Mesenchymal stem cell (in vitro differentiated cells and primary cell): ENCODE measurements at regions not wholly inside any gene's neighbourhood (a gene's known extent, or its start where the extent isn't known, plus 50 kb on each side); places are given as distances from the start of the nearest gene placed in this dataset.

Source experiments
- DNase-seq: peaks from one replicate; pipeline ENCODE4 v3.0.0-alpha.2; 2013
- H2AFZ ChIP-seq: one replicate; pipeline ENCODE4 v1.6.1; 2013; ENCODE audit warnings: low read depth, mild to moderate bottlenecking, control low read depth, inconsistent platforms, low read length, moderate library complexity
- H2AK5ac ChIP-seq: 2 replicates; pipeline ENCODE4 v1.6.1; 2013; ENCODE audit warnings: low read length, moderate library complexity, mild to moderate bottlenecking, inconsistent platforms; ENCODE audit not compliant: severe bottlenecking
- H2BK120ac ChIP-seq: one replicate; pipeline ENCODE4 v1.6.1; 2013; ENCODE audit warnings: low read depth, mild to moderate bottlenecking, inconsistent platforms, low read length, moderate library complexity
- H2BK12ac ChIP-seq, 2 experiments: one replicate each; pipeline ENCODE4 v1.6.1; 2013; ENCODE audit warnings: inconsistent platforms in 2 of 2, low read length in 2 of 2, mild to moderate bottlenecking in 2 of 2, moderate library complexity in 2 of 2, control low read depth in 1 of 2
- H2BK15ac ChIP-seq: one replicate; pipeline ENCODE4 v1.6.1; 2013; ENCODE audit warnings: mild to moderate bottlenecking, low read depth, inconsistent platforms; ENCODE audit not compliant: poor library complexity, severe bottlenecking
- H2BK5ac ChIP-seq: 2 replicates; pipeline ENCODE4 v1.6.1; 2013; ENCODE audit warnings: low read depth, mild to moderate bottlenecking, low read length, control low read depth, inconsistent platforms; ENCODE audit not compliant: poor library complexity, severe bottlenecking
- H3K14ac ChIP-seq, 2 experiments: one replicate each; pipeline ENCODE4 v1.6.1; 2013; ENCODE audit warnings: inconsistent platforms in 2 of 2, low read length in 2 of 2, control low read depth in 1 of 2, mild to moderate bottlenecking in 1 of 2, moderate library complexity in 1 of 2
- H3K18ac ChIP-seq, 2 experiments: one replicate each; pipeline ENCODE4 v1.6.1; 2013; ENCODE audit warnings: inconsistent platforms in 2 of 2, low read length in 2 of 2, control low read depth in 1 of 2, low read depth in 1 of 2, mild to moderate bottlenecking in 1 of 2
- H3K23ac ChIP-seq, 2 experiments: one replicate each; pipeline ENCODE4 v1.6.1; 2013; ENCODE audit warnings: inconsistent platforms in 2 of 2, low read length in 2 of 2, mild to moderate bottlenecking in 2 of 2, moderate library complexity in 2 of 2, control low read depth in 1 of 2
- H3K27ac ChIP-seq: 2 replicates; pipeline ENCODE4 v1.5.1; 2013; ENCODE audit warnings: mild to moderate bottlenecking, moderate library complexity, low read length, control low read depth, inconsistent platforms; ENCODE audit not compliant: poor library complexity, severe bottlenecking
- H3K27me3 ChIP-seq, 2 experiments: 2 replicates each; pipeline versions ENCODE4 v1.6.1 to v1.7.0; 2013; ENCODE audit warnings: low read length in 2 of 2, mild to moderate bottlenecking in 2 of 2, moderate library complexity in 2 of 2, control low read depth in 1 of 2, inconsistent platforms in 1 of 2; ENCODE audit not compliant: control insufficient read depth in 1 of 2, insufficient read depth in 1 of 2
- H3K36me3 ChIP-seq, 2 experiments: 2 replicates each; pipeline versions ENCODE4 v1.6.1 to v1.7.0; 2013; ENCODE audit warnings: low read length in 2 of 2, control low read depth in 1 of 2, inconsistent platforms in 1 of 2, low read depth in 1 of 2, mild to moderate bottlenecking in 1 of 2; ENCODE audit not compliant: insufficient read depth in 2 of 2, control insufficient read depth in 1 of 2
- H3K4ac ChIP-seq, 2 experiments: one replicate each; pipeline ENCODE4 v1.6.1; 2013; ENCODE audit warnings: inconsistent platforms in 2 of 2, low read length in 2 of 2, mild to moderate bottlenecking in 2 of 2, moderate library complexity in 2 of 2, control low read depth in 1 of 2, low read depth in 1 of 2
- H3K4me1 ChIP-seq: 2 replicates; pipeline ENCODE4 v1.6.1; 2013; ENCODE audit warnings: low read depth, low read length, control low read depth; ENCODE audit not compliant: control insufficient read depth, insufficient read depth
- H3K4me2 ChIP-seq: 2 replicates; pipeline ENCODE4 v1.6.1; 2013; ENCODE audit warnings: low read length, mild to moderate bottlenecking, inconsistent platforms; ENCODE audit not compliant: poor library complexity, severe bottlenecking
- H3K4me3 ChIP-seq, 2 experiments: 2 replicates each; pipeline versions ENCODE4 v1.5.1 to v1.7.0; 2013; ENCODE audit warnings: low read length in 2 of 2, mild to moderate bottlenecking in 2 of 2, control low read depth in 1 of 2, low read depth in 1 of 2; ENCODE audit not compliant: insufficient read depth in 1 of 2
- H3K79me1 ChIP-seq: replicated peaks from 2 replicates; pipeline ENCODE4 v1.6.1; 2013; ENCODE audit warnings: mild to moderate bottlenecking, control low read depth, low read length, inconsistent platforms; ENCODE audit not compliant: poor library complexity, severe bottlenecking
- H3K9ac ChIP-seq: 2 replicates; pipeline ENCODE4 v1.7.0; 2013; ENCODE audit warnings: mild to moderate bottlenecking, low read length, moderate library complexity
- H3K9me3 ChIP-seq: 2 replicates; pipeline ENCODE4 v1.7.0; 2013; ENCODE audit warnings: mild to moderate bottlenecking, low read length; ENCODE audit not compliant: control insufficient read depth
- H4K8ac ChIP-seq: one replicate; pipeline ENCODE4 v1.6.1; 2013; ENCODE audit warnings: inconsistent platforms, mild to moderate bottlenecking, low read length, moderate library complexity
- H4K91ac ChIP-seq: one replicate; pipeline ENCODE4 v1.6.1; 2013; ENCODE audit warnings: mild to moderate bottlenecking, low read length, inconsistent platforms
- WGBS: methylation state at CpG from one replicate; pipeline ENCODE4 v1.1.7; 2013; ENCODE audit warnings: mixed read lengths; 5-methylcytosine and 5-hydroxymethylcytosine counted together

GRCh38 chr5:57784121-57784520 is 301.5 kb upstream of the ACTBL2 start:
- peaks cover 1% of the 10 kb centered on the region for H3K4me1 ChIP-seq
- H3K14ac ChIP-seq, result no peak overlapping the region
- H2BK15ac ChIP-seq, result no peak overlapping the region
- no peaks in the 10 kb centered on the region for H3K9me3 ChIP-seq
- H3K9ac ChIP-seq, result peak overlapping the region; percentile 83
- no peak overlapping the region for H3K18ac ChIP-seq
- no peak overlapping the region for H2BK5ac ChIP-seq
- 65% methylated on average over 3 of the region's 3 CpGs for WGBS
- no peak for DNase-seq
- H2AK5ac ChIP-seq, result peak overlapping the region; percentile 15
- H3K4me2 ChIP-seq, result no peak overlapping the region
- H3K23ac ChIP-seq, result no peak overlapping the region
- H3K27me3 ChIP-seq, result no peaks in the 10 kb centered on the region
- no peak overlapping the region for H3K27ac ChIP-seq
- H3K4me3 ChIP-seq, result peak overlapping the region in 1 of 2 experiments; percentile 70
- no peaks in the 10 kb centered on the region for H3K36me3 ChIP-seq
- H4K8ac ChIP-seq, result no peak overlapping the region
- no peaks in the 10 kb centered on the region for H3K79me1 ChIP-seq
- H4K91ac ChIP-seq, result no peak overlapping the region
- H2BK12ac ChIP-seq, result no peak overlapping the region
- H3K4ac ChIP-seq, result no peak overlapping the region
- H2BK120ac ChIP-seq, result no peak overlapping the region
- no peak overlapping the region for H2AFZ ChIP-seq

DNA sequence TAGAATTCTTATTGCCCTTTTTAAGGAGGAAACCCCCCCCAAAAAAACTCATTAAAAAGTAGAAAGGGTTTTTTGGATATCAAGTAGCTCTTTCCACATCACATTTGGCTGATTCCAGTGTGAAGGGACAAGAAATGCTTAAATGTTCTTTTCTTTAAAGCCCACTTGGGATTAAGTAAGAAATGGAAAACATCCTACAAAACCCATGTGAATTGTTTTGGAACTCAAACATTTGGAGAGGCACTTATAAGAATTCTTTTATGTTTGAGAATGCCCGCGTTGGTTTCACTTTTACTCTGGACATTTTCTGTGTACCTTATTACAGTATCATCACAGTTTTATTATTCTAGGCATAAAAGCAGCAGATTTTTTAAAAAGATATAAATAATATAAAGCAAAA is 301.1 kb upstream of the ACTBL2 start:
- H2BK120ac ChIP-seq, result no peak overlapping the region
- H3K4me2 ChIP-seq, result no peak overlapping the region
- H3K36me3 ChIP-seq, result no peaks in the 10 kb centered on the region
- H3K4me3 ChIP-seq, result peak overlapping the region in 1 of 2 experiments; percentile 70
- peaks cover 1% of the 10 kb centered on the region for H3K4me1 ChIP-seq
- peak overlapping the region; percentile 83 for H3K9ac ChIP-seq
- no peaks in the 10 kb centered on the region for H3K9me3 ChIP-seq
- no peaks in the 10 kb centered on the region for H3K27me3 ChIP-seq
- H3K4ac ChIP-seq, result no peak overlapping the region
- no peak overlapping the region for H2BK5ac ChIP-seq
- no peak overlapping the region for H4K8ac ChIP-seq
- no peaks in the 10 kb centered on the region for H3K79me1 ChIP-seq
- H2BK12ac ChIP-seq, result no peak overlapping the region
- no peak overlapping the region for H4K91ac ChIP-seq
- H2BK15ac ChIP-seq, result no peak overlapping the region
- H3K27ac ChIP-seq, result no peak overlapping the region
- no CpG with 5 or more reads among the region's 2 CpGs for WGBS
- H3K18ac ChIP-seq, result no peak overlapping the region
- no peak overlapping the region for H3K14ac ChIP-seq
- H3K23ac ChIP-seq, result no peak overlapping the region
- no peak overlapping the region for H2AK5ac ChIP-seq
- H2AFZ ChIP-seq, result no peak overlapping the region
- no peak for DNase-seq

GRCh38 chr5:57780961-57781325 is 298.3 kb upstream of the ACTBL2 start:
- Histone ChIP-seq H3K27me3 (no peaks in the 10 kb centered on the region), H2BK5ac (no peak overlapping the region), H3K4me1 (peaks cover 1% of the 10 kb centered on the region), H3K23ac (no peak overlapping the region), H3K18ac (no peak overlapping the region), H3K14ac (no peak overlapping the region), H2BK120ac (no peak overlapping the region), H4K91ac (no peak overlapping the region), H3K36me3 (no peaks in the 10 kb centered on the region), H3K4ac (no peak overlapping the region), H2BK15ac (no peak overlapping the region), H2BK12ac (no peak overlapping the region), H3K4me2 (no peak overlapping the region), H3K79me1 (no peaks in the 10 kb centered on the region), H3K4me3 (no peak overlapping the region), H3K9me3 (no peaks in the 10 kb centered on the region), H2AFZ (no peak overlapping the region), H3K27ac (no peak overlapping the region), H4K8ac (no peak overlapping the region), H2AK5ac (peak overlapping the region; percentile 69), H3K9ac (no peak overlapping the region)
- 94% methylated on average over 5 of the region's 5 CpGs for WGBS
- no peak for DNase-seq

- peak overlapping the region; percentile 47 for H4K91ac ChIP-seq
- peak overlapping the region in 1 of 2 experiments; percentile 85 for H2BK12ac ChIP-seq
- H3K23ac ChIP-seq, result no peak overlapping the region
- no peak overlapping the region for H3K4me3 ChIP-seq
- peaks cover 1% of the 10 kb centered on the region for H3K4me1 ChIP-seq
- H3K9ac ChIP-seq, result peak overlapping the region; percentile 26
- no peak overlapping the region for H2BK120ac ChIP-seq
- H2BK5ac ChIP-seq, result peak overlapping the region; percentile 2
- DNase-seq, result no peak
- no peak overlapping the region for H3K14ac ChIP-seq
- WGBS, result 74% methylated on average over 10 of the region's 12 CpGs
- no peak overlapping the region for H3K4me2 ChIP-seq
- no peak overlapping the region for H3K4ac ChIP-seq
- H3K9me3 ChIP-seq, result no peaks in the 10 kb centered on the region
- no peak overlapping the region for H3K27ac ChIP-seq
- H2AK5ac ChIP-seq, result peak overlapping the region; percentile 13
- no peak overlapping the region for H2AFZ ChIP-seq
- H3K36me3 ChIP-seq, result no peaks in the 10 kb centered on the region
- H4K8ac ChIP-seq, result no peak overlapping the region
- H3K79me1 ChIP-seq, result no peaks in the 10 kb centered on the region
- H2BK15ac ChIP-seq, result peak overlapping the region; percentile 88
- no peaks in the 10 kb centered on the region for H3K27me3 ChIP-seq
- H3K18ac ChIP-seq, result peak overlapping the region in 1 of 2 experiments; percentile 4
Measured at GRCh38 chr5:57780306-57780960, 297.8 kb upstream of the ACTBL2 start.
